ENCODE measurements at regions not wholly inside any gene's neighbourhood (a gene's known extent, or its start where the extent isn't known, plus 50 kb on each side); places are given as distances from the start of the nearest gene placed in this dataset.

GRCh38 chr3:83233715-83234114, 1472.3 kb upstream of the GBE1 start:
- ChIA-PET CTCF (ENCODE audit: low intra/inter-chr PET ratio) (no interaction called here), POLR2A (no interaction called here)
- in situ Hi-C loops (cut with MboI) (loop anchor here (10.0 kb wide), 1 partner anchor 291 kb away; no protein-coding TSS in a partner anchor), intact Hi-C loops (cut with micrococcal nuclease) (no loop called here)
- Histone ChIP-seq H3K79me2 (ENCODE audit: control insufficient read depth, insufficient read depth, low read length) (no peaks in the 10 kb centered on the region), H3K9ac (ENCODE audit: insufficient read depth in 1 of 2, low read depth in 2 of 2, low read length in 2 of 2) (no peak overlapping the region), H3K36me3 (ENCODE audit: control insufficient read depth, insufficient read depth, low read length) (no peaks in the 10 kb centered on the region), H4K20me1 (replicated peaks; ENCODE audit: control insufficient read depth, insufficient read depth, low read length) (no peaks in the 10 kb centered on the region), H3K4me2 (ENCODE audit: insufficient read depth, low read length) (no peak overlapping the region), H3K9me1 (ENCODE audit: control insufficient read depth, insufficient read depth, low read length) (no peaks in the 10 kb centered on the region), H3K27me3 (ENCODE audit: control insufficient read depth in 2 of 2, insufficient read depth in 2 of 2, low read length in 2 of 2) (no peaks in the 10 kb centered on the region), H3K4me1 (replicated peaks in 1 of 2; ENCODE audit: control insufficient read depth in 2 of 2, insufficient read depth in 2 of 2, low read length in 2 of 2) (no peaks in the 10 kb centered on the region), H3K9me3 (replicated peaks; ENCODE audit: control insufficient read depth, insufficient read depth, low read depth, low read length) (no peaks in the 10 kb centered on the region), H2AFZ (ENCODE audit: low read depth, low read length) (no peak overlapping the region), H3K27ac (ENCODE audit: extremely low read depth, low read depth, low read length) (no peak overlapping the region), H3K4me3 (no peak overlapping the region)
- ATAC-seq, result no peak
- no peak for FAIRE-seq
- no peak for DNase-seq (ENCODE audit: extremely low read depth in 1 of 4, low spot score in 3 of 4)
- TF ChIP-seq NR2F6 (CRISPR knock-in tag; IDR thresholded peaks at IDR 0.05), result no peak
- no peak for TF ChIP-seq ZNF184 (CRISPR knock-in tag; IDR thresholded peaks at IDR 0.05)
- no peak for TF ChIP-seq TEAD4 (IDR thresholded peaks at IDR 0.05; ENCODE audit: low read length)
- no peak for TF ChIP-seq TEAD4 (CRISPR knock-in tag; IDR thresholded peaks at IDR 0.05; ENCODE audit: borderline replicate concordance)
- TF ChIP-seq PHB2 (IDR thresholded peaks at IDR 0.05; ENCODE audit: low read depth), result no peak
- no peak for TF ChIP-seq GABPA (tag; conservative IDR thresholded peaks at IDR 0.05; ENCODE audit: low read depth)
- no peak for TF ChIP-seq ZNF79 (CRISPR knock-in tag; IDR thresholded peaks at IDR 0.05; ENCODE audit: low read depth)
- TF ChIP-seq ZNF316 (IDR thresholded peaks at IDR 0.05), result no peak
- TF ChIP-seq ELK1 (CRISPR knock-in tag; IDR thresholded peaks at IDR 0.05), result no peak
- no peak for TF ChIP-seq E2F6 (IDR thresholded peaks at IDR 0.05; ENCODE audit: borderline replicate concordance in 1 of 2, extremely low read depth in 1 of 2, insufficient read depth in 1 of 2, insufficient read length in 1 of 2, low read depth in 1 of 2, low read length in 1 of 2, poor library complexity in 1 of 2, severe bottlenecking in 1 of 2)
- no peak for TF ChIP-seq ZNF551 (CRISPR knock-in tag; IDR thresholded peaks at IDR 0.05)
- no peak for TF ChIP-seq TFE3 (CRISPR knock-in tag; IDR thresholded peaks at IDR 0.05)
- TF ChIP-seq MECOM (CRISPR knock-in tag; IDR thresholded peaks at IDR 0.05), result no peak
- BruUV-seq (replicated peaks), result no TSS peak
- 4% methylated on average over 6 of the region's 6 CpGs for WGBS (ENCODE audit: insufficient coverage, low coverage, missing lambda C conversion rate)
